ENCODE measurements at regions not wholly inside any gene's neighbourhood (a gene's known extent, or its start where the extent isn't known, plus 50 kb on each side); places are given as distances from the start of the nearest gene placed in this dataset.

GRCh38 chr6:44527181-44527580, 139.7 kb downstream of the CDC5L start:
- TF ChIP-seq, protein P1, sequence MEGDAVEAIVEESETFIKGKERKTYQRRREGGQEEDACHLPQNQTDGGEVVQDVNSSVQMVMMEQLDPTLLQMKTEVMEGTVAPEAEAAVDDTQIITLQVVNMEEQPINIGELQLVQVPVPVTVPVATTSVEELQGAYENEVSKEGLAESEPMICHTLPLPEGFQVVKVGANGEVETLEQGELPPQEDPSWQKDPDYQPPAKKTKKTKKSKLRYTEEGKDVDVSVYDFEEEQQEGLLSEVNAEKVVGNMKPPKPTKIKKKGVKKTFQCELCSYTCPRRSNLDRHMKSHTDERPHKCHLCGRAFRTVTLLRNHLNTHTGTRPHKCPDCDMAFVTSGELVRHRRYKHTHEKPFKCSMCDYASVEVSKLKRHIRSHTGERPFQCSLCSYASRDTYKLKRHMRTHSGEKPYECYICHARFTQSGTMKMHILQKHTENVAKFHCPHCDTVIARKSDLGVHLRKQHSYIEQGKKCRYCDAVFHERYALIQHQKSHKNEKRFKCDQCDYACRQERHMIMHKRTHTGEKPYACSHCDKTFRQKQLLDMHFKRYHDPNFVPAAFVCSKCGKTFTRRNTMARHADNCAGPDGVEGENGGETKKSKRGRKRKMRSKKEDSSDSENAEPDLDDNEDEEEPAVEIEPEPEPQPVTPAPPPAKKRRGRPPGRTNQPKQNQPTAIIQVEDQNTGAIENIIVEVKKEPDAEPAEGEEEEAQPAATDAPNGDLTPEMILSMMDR (IDR thresholded peaks at IDR 0.05; ENCODE audit: control insufficient read depth, insufficient read depth, low read depth, low read length, missing control alignments): no peak
- H3K4me3 ChIP-seq (ENCODE audit: control insufficient read depth, low read depth, low read length): no peak overlapping the region
- no peak for DNase-seq (ENCODE audit: low read depth)

GRCh38 chr6:44527583-44528369, 140.3 kb downstream of the CDC5L start:
- TF ChIP-seq, protein P1 (IDR thresholded peaks at IDR 0.05; ENCODE audit: control insufficient read depth, insufficient read depth, low read depth, low read length, missing control alignments): no peak
- H3K4me3 ChIP-seq (ENCODE audit: control insufficient read depth, low read depth, low read length): no peak overlapping the region
- no peak for DNase-seq (ENCODE audit: low read depth)

DNA sequence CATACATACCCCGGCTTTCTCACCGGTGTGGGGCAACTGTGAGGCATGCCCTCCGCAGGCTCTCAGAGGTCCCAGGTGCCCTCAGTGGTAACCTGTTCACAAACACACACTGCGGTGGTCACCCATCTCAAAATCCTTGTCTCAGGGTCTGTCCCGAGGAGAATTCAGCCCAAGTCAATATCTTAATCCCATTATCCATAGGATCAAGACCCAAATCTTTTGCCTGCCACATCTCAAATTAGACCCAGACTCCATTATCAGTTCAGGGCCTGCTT, 140.8 kb downstream of the CDC5L start:
- no peak overlapping the region for H3K4me3 ChIP-seq (ENCODE audit: control insufficient read depth, low read depth, low read length)
- TF ChIP-seq, protein P1 (IDR thresholded peaks at IDR 0.05; ENCODE audit: control insufficient read depth, insufficient read depth, low read depth, low read length, missing control alignments): no peak
- no peak for DNase-seq (ENCODE audit: low read depth)

DNA sequence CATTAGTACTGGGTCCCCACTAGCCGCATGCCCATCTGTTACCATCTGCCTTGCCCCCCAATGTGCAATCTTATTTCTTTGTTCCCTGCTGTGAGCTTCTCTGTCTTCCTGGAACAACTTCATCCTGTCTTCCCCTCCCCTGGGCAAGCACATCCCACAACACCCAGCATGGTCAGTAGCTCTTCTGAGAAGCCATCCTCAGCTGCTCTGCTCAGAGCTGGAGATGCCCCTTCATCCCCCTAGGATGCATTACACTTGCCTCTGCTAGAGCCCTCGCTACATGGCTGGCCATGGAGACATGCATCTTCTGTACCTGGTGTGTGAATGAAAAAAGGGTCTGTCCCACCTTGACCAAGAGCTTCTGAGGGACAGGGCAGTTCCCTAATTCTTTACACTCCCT, 141.2 kb downstream of the CDC5L start:
- TF ChIP-seq, protein P1 (IDR thresholded peaks at IDR 0.05; ENCODE audit: control insufficient read depth, insufficient read depth, low read depth, low read length, missing control alignments): no peak
- H3K4me3 ChIP-seq (ENCODE audit: control insufficient read depth, low read depth, low read length): no peak overlapping the region
- no peak for DNase-seq (ENCODE audit: low read depth)

GRCh38 chr6:44529146-44529905, 141.8 kb downstream of the CDC5L start:
- no peak overlapping the region for H3K4me3 ChIP-seq (ENCODE audit: control insufficient read depth, low read depth, low read length)
- TF ChIP-seq, protein P1 (IDR thresholded peaks at IDR 0.05; ENCODE audit: control insufficient read depth, insufficient read depth, low read depth, low read length, missing control alignments): no peak
- no peak for DNase-seq (ENCODE audit: low read depth)

DNA sequence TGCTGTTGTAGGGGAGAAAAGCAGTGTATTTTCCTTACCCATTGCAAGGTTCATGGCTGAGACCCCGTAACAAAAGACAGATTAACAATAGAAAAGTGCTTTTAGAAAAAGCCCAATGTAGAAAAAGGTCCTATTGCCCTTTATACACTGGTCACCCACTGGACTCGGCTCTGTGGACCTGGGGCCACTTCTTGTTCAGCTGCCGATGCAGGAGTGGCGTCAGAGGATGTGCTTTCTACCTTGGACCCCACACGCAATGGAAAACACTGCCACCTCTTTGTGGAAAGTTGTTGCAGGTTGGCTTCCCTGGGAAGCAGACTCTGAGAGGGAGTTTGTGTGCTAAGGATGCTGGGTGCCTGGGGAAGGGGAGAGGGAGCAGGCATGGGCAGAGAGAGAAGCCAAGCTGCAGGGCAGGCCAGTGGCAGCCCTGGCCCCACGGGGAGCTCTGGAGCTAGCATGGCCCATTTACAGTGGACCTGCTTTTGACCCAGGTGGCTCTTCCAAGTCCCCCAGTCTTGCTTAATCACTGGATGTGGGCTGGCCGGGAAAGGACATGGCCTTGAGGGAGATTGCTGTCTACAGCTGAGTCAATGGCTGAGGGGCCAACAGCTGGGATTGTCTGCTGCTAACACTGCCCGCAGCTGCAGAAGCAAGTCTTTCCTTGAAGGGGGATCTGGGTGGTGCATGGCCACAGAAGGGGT, 142.9 kb downstream of the CDC5L start:
- no peak for DNase-seq (ENCODE audit: low read depth)
- TF ChIP-seq, protein P1 (IDR thresholded peaks at IDR 0.05; ENCODE audit: control insufficient read depth, insufficient read depth, low read depth, low read length, missing control alignments): no peak
- H3K4me3 ChIP-seq (ENCODE audit: control insufficient read depth, low read depth, low read length): no peak overlapping the region

All from AG09309 (cell line).